Umbilical cord (tissue), 1 donor: ENCODE measurements at regions not wholly inside any gene's neighbourhood (a gene's known extent, or its start where the extent isn't known, plus 50 kb on each side); places are given as distances from the start of the nearest gene placed in this dataset.

Experiments
- DNase-seq: peaks from one replicate; pipeline ENCODE4 v3.0.0-alpha.2; 2015; ENCODE audit warnings: low spot score

DNA sequence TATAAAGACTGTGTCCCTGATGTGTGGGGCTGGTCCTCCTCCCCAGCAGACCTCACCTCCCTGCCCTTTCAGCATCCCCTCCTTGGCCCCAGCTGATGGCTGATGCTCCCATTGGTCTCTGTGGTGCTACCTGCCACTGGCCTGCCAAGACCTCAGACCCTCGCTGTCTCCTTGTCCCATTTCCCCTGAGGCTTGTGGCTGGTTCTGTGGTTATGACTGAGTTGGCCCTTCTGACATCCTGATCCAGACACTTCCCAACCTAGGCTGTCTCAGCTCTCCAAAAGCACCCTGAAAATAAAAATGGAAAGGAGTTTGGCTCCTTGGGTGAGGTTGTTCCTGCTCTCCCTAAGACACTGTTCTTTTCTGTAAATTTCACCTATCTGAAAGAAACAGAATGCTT, 214.2 kb downstream of the RPS24 start:
- no peak for DNase-seq

DNA sequence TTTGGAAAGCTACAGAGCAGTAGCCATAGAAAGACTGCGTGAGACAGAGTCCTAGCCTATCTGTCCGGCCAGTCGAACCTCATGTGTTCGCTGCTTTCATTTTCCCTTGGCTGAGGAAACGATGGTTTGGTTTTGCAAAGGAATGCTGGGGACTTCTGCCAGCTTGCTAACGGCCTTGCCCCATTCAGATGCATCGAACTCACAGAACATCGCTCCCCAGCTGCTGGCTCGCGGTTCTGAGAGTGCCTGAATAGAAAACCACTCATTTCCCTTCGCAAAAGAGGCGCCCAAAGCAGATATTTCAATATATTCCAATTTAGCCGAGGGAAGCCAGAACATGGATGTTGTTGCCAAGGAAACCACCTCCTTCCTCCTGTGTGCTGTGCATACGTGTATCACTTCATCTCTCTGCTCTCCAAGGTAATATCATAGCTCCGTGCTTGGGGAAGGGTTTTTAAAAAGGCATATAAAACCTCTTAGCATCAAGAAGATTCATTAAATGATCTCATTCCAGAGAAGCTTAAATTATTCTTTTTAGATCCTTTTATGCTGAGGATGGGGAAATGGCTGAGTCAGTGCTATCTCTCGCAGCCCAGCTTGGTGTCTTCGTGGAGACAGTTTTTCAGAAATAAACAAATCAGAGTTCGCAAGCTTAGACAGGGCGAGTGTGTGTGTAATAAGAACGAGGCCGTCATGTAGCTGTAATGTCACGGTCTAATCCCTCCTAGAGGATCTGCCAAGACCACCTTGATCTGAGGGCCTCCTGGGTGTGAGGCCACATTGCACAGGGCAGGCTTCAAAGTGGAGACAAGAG, 215.2 kb downstream of the RPS24 start:
- peak; percentile 84 for DNase-seq

DNA sequence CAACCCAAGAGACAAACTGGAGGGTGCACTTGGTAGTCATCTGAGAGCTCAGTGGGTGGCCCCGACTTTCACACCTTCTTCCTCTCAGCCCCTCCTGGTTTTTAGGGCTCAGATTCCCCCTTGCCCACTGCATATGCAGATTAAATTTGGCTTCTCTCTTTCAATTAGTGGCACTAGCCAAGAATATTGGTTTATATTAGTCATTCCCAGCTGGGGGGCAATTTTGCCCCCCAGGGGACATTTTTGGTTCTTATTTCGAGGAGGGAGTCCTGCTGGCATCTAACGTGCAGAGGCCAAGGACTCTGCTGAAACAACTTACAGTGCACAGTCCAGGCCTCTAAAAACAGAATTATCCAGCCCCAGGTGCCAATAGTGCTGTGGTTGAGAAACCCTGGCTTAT, 216.0 kb downstream of the RPS24 start:
- DNase-seq: no peak

DNA sequence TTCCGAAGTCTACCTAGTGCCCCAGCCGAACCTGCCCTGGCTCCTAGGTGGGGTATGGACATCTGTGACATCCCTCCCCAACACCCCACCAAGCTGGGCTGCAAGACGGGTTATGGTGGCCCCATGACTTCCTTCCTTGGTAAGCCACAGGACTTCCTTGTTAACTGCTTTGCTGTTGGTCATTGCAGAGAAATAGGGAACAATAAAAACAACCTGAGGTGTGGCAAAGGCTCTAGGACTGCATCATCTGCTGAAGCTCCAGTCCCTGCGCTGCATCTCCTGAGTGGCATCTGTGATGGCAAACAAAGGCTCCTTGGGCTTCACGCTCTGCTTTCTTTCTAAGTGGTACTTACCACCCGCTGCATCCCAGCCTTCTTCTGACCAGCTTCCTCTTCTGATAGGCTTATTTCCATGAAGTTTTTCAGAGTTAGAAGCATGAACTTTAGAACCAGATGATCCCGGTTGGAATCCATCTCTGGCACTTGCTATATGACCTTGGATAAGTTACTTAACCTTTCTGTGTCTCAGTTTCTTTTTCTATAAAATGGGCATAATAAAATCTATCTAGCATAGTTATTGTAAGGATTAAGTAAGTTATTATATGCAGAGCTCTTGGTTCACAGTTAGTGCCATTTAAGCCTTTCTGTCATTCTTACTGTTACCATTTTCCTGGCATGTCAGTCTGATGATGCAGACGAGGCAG, 216.8 kb downstream of the RPS24 start:
- DNase-seq: no peak

DNA sequence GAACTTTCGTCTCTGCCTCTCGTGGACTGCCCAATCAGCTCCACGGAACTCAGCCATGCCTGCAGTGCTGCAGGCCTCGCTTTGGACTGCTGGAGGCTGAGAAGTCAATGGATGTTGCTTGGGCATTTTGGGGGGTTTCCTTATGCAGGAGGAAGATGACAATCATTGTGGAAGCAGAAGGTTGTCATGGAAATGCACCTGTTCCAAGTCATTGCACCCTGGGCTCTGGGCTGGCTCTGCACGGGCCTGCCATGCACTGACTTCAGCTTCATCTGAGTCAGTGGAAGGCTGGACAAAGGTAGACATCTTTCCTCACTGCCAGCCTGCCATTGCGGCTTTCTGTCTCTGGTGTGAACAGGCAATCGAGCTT, 217.3 kb downstream of the RPS24 start:
- no peak for DNase-seq

DNA sequence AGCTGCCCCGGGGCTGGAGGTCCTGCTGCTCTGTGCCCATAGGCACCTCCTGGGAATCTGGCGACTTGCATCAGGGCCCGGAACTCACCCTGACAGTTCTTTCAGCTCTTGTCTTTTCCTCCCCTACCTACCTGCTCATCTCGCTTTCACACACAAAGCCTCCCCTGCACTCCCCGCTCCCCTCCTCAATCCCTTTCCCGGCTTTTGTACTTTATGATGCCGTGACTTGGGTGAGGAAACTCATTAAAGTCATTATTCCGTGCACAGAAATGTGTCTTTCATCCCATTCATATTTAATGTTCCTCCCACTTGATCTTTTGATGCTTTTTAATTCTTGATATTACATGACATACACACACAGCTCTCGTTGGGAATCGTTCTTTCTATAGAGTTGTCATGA, 218.6 kb downstream of the RPS24 start:
- no peak for DNase-seq

DNA sequence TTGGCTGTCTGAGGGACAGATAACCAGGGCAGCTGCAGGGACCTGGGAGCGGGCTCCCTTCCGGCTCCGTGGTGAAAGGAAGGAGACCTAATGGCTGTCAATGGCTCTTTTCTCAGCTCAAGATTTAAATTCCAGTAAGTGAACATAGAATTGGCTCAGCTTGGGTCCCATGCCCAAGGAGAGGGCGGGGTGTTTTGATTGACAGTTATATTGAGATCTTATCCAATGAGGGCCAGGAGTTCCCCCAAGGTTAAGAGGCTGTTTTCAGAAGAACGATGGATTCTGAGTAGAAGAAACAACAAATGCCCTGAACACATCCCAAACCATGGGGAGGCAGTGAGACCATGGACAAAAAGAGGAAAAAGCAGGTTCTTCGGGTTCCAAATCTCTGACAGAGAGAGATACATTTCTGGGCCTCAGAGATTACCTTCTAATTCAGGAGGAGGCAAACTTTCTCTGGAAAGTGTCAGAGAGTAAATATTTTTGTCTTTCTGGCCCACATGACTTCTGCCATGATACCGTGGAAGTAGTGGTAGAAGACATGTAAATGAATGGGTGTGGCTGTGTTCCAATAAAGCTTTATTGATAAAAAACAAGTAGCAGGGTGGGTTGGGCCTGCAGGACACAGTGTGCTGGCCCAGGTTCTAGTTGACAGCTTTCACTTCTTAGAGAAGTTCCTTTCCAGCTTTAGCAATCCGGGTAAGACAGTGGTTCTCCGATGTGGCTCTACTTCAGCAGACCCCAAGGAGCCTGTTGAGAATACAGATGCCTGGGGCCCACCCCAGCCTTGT, 219.6 kb downstream of the RPS24 start:
- DNase-seq: no peak

DNA sequence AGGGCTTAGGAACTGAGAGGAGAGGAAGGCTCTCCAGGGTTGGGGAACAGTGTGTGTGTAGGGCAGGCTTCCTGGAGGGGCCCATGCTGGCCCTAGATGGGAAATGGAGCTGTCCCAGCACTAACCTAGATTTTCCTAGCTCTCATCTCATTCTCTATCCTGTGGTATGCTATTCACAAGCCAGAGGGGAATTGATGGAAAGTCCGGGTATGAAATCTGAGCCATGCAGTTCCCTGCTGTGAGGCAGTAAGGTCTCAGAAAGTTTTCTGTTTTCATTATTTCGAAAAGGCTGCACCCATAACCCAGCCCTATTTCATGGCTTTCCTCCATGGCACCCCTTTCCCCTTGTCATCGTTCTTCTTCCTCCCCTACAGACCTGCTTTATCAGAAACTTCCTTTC, 220.3 kb downstream of the RPS24 start:
- DNase-seq: no peak

DNA sequence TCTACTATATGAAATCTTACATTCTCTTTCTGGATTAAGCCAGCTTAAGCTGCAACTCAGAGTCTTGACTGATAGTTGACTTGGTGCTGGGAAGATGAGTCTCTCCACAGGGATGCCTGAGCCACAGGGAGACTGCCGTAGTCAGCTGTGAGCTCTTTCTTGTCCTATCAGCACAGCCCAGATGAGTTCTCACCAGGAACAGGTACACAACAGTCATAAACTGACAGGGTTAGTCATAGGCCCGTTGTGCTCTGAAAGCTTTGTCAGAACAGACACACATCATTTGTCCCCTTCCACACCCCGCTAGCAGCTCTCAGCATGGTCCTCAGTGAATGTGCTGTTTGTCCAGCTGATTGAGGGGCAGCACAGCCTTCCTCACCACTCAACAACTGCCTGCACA, 221.6 kb downstream of the RPS24 start:
- no peak for DNase-seq

DNA sequence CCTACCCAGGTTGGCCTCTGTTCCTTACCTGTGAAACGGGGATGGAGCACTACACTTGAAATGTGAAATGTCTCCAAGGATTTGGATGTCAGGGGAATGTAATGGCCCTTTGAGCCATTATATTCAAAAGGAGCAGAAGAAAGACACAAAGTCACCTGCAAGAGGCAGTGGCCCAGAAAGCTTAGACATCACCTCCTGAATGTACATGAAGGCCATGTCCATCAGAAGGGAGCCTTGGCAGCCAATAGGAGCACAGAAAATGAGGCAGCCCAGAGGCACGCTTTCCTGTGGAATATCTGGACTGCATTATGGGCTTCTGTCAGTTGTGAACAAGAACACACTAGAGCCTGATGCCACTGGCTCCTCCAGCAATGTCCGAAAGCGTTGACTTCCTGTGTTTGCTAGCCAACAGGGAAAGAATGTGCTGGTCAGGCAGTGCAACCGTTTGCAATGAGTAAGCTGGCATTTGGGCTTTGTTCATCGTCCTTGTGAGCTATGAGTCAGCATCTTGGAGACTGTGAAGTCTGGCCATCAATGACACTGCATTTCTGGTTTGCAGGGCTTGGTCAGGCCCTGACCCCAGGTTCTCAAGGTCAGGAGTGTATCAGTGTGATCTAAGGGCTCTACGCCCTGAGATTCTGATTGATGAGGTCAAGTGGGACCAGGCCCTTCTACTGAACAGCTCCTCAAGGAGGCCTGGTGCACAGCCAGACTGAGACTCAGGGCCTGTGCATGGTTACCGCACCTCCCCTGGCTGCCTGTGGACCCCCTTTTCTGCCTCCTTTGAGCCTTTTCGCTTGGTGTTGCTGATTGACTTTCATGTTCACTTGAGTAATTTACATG, 222.4 kb downstream of the RPS24 start:
- peak; percentile 78 for DNase-seq

DNA sequence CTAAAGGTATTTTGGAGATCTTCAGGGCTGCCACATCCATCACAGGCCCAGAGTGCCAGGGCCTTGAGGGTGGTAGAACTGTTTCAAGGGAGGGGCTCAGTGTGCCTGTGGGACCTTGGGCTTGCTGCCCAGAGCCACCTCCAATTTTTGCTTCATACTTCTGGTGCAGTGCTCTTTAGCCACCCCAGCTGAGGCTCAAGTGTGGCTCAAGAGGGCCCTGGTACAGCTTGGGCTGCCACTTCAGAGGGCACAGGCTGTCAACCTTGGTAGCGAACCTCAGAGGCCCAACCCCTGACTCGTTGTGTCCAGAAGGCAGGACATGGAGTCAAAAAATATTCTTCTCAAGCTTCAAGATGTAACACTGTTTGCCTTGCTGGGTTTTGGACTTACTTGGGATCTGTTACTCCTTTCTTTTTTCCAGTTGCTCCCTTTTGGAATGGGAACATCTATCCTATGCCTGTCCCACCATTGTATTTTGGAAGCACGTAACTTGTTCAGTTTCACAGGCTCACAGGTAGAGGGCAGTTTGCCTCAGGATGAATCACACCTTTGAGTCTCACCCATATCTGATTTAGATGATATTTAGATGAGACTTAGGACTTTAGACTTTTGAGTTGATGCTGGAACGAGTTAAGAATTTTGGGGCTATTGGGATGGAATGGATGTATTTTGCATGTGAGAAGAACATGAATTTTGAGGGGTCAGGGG, 224.8 kb downstream of the RPS24 start:
- DNase-seq: no peak

DNA sequence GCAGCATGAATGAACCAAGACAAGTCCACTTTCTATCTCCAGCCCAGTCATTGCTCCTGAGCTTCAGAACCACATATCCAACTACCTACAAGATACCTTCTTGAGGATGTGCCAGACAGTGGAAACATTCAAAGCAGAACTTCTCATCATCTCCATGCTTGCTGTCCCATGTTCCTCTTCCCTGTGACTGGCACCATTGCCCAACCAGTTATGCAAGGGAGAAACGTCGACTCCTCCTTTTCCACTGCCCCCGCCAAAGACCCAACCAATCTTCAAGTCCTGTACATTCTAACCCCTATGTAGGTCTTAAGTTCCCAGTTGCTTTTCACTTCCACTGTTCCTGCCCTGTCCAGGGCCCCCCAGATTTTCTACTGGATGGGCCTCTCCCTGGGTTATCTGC, 225.7 kb downstream of the RPS24 start:
- DNase-seq: no peak

DNA sequence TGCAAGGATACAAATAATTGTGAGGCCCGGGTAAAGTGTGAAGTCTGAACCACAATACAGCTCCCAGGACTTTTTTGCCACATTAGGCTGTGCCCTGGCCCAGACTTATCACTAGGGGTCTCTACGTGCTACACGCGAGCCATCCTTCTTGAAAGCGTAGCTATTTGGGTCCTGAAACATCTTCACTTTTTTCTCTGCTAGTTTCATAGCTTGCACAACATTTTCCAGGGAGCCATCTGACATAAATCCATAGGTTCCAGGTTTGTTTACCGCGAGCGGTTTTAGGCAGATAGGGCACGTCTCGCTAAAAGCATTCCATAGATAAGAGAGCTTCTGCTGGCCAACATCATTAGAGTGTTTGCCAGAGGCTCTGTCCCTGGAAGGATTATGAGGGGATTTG, 226.5 kb downstream of the RPS24 start:
- DNase-seq: peak; percentile 77

DNA sequence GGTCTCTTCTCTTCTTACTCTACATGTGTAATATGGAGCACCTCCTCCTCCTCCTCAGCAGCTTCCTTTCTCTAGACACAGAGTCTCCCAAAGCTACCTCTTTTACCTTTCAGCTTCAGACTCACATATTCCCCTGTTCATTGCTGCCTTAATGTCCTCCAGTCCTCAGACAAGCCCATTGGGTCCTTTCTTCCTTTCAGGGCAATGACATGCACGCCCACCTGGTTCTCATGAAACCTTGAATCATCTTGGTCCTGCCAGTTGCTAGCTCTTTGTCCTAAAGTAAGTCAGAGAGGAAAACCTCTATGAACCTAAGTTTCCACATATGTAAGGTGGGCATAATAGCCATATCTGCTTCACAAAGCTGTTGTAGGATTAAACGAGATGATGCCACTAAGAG, 227.0 kb downstream of the RPS24 start:
- DNase-seq: no peak

DNA sequence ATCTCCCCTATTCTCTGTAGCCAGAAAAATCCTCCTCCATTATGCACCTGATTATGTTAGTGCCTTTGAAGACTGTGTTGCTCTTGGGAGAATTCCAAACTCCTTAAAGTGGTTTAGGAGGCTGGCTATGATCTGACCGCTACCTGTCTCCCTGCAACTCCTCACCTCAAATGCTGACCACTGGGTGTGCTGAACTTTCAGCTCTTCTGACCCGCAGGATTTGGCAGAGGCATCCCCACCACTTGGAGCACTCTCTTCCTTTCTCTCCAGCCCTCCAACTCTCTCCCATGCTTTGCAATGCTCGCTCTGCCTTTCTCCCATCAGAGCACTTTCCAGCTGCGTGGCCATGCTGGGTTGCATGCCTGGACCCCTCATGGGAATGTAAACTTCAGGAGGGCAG, 227.6 kb downstream of the RPS24 start:
- no peak for DNase-seq

DNA sequence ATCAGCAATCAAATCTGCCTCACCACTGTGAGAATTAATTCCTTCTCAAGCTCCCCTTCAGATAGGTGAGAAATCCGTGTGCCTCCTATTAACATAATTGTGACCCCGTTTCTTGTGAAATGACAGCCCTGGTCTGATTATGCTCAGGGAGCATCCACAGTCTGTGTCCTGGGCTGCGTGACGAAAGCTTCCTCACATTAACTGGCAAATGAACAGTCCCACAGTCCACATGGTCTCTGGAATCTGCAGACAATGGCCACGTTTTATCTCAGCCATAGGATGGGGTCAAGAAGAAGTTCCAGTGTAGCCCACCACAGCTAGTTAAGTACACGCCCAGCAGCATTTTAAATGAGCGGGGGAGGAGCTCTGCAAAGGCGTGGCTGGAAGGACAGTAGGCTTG, 229.2 kb downstream of the RPS24 start:
- no peak for DNase-seq

DNA sequence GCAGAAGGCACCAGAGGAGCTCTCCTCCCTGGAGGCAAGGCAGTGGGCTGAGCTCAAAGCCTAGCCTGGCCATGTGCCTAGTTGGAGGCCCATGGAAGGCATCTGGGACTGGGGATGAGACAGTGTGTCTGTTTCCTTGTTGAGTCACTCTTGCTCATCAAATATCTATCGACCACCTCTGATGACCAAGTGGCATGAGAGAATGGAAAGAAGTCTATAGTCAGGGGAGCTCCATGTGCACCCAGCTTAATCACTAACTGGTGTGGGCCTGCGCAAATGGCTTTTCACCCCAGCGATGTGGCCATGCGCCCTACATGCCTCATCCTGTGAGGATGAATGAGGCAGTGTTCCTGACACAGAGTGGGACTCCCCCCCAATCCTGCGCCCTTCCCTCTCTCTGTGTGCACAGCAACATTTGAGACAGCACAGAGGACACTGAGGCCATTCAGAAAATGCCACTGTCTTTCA, 229.9 kb downstream of the RPS24 start:
- peak; percentile 81 for DNase-seq

DNA sequence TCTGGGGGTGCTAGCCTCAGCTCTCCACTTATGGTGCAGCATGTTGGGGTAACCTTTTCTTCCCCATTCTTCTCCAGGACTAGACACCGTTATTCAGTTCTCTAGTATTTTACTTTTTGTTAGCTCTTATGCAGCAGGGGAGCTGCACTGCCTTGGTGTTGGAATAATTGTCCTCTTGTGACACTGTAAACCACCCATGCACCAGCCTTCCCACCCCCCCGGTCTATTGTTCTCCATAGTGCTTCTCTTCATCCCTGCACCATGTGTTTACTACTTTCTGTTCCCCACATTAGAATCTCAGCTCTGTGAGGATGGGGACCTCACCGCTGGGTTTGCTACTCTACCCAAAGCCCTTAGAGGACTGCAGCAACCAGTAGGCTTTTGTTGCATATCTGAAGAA, 230.7 kb downstream of the RPS24 start:
- no peak for DNase-seq

DNA sequence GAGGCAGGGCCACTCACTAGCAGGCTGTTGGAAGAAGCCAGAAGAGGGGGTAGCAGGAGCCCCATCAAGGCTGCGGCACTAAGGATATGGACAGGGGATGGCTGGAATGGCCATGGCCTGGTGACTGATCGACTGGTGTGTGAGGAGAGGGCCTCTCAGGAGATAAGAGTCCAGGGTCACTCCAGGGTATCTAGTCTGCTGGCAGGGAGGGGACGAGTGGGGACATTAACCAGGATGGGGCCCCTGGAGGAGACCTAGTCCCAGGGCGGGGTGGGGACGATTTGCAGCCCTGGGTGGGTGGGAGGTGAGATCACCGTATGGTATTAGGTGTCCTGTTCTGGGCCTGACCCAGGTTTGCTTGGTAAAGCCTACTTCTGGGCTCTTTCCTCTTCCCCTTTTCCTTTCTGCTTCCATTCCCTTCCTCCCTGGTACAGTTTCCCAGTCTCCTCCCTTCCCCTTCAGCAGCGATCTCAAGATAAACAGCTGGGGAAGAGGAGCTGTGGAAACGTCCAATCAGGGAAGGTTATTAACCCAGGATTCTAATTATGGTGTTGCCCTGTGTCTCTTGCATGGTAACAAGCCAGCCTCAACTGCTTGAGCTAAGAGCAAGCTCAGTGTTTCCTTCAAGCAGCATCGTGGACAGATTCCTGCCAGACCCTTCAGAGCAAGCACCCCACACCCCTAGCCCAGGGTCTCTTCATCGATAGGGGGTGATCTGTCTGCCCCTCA, 233.2 kb downstream of the RPS24 start:
- DNase-seq: peak; percentile 80

DNA sequence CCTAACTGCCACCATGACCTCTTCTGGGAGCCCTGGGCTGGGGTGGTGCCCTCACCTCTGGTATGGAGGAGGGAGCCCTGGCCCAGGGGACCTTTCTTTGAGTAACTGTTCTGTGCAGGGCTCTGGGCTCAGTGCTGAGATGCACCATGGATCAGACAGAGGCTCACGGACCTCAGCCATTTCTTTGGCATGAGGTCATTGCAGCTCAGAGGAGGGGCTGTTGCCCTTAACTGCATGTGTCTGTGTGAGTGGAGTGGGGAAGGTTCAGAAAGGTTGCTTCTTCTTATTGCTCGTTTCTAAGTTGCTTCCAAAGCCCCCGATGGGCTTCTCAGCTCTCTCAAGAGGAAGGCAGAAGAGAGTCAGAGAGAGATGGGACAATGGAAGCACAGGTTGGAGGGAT, 233.9 kb downstream of the RPS24 start:
- peak; percentile 66 for DNase-seq
